Mesendoderm (in vitro differentiated cells): ENCODE measurements at regions not wholly inside any gene's neighbourhood (a gene's known extent, or its start where the extent isn't known, plus 50 kb on each side); places are given as distances from the start of the nearest gene placed in this dataset.
"Not testable (repeated sequence)": the region's sequence is repeated elsewhere in the genome, so short reads cannot be mapped to it uniquely, and the experiment has no call there.

Experiments
- DNase-seq: peaks from one replicate; pipeline ENCODE4 v3.0.0; 2013
- H2AK5ac ChIP-seq: 2 replicates; pipeline ENCODE4 v1.6.1; 2013; ENCODE audit warnings: low read length, inconsistent platforms
- H2BK120ac ChIP-seq: 2 replicates; pipeline ENCODE4 v1.6.1; 2013; ENCODE audit warnings: low read depth, mild to moderate bottlenecking, low read length, moderate library complexity, mixed read lengths
- H2BK15ac ChIP-seq: replicated peaks from 2 replicates; pipeline ENCODE4 v1.6.1; 2013; ENCODE audit warnings: low read depth, mild to moderate bottlenecking, moderate library complexity
- H2BK5ac ChIP-seq: 2 replicates; pipeline ENCODE4 v1.6.1; 2013; ENCODE audit warnings: low read length, inconsistent platforms
- H3K18ac ChIP-seq: 2 replicates; pipeline ENCODE4 v1.6.1; 2013; ENCODE audit warnings: mild to moderate bottlenecking, low read length, mixed read lengths
- H3K23ac ChIP-seq: one replicate; pipeline ENCODE4 v1.6.1; 2013; ENCODE audit warnings: low read length
- H3K27ac ChIP-seq: 2 replicates; pipeline ENCODE4 v1.5.1; 2013; ENCODE audit warnings: low read depth, mild to moderate bottlenecking, inconsistent platforms, low read length, moderate library complexity
- H3K27me3 ChIP-seq: 2 replicates; pipeline ENCODE4 v1.6.1; 2013; ENCODE audit warnings: low read length, control low read depth, mild to moderate bottlenecking, inconsistent platforms; ENCODE audit not compliant: insufficient read depth, poor library complexity
- H3K36me3 ChIP-seq: 2 replicates; pipeline ENCODE4 v1.6.1; 2013; ENCODE audit warnings: low read length, inconsistent platforms; ENCODE audit not compliant: control insufficient read depth, insufficient read depth
- H3K4ac ChIP-seq: one replicate; pipeline ENCODE4 v1.6.1; 2013; ENCODE audit warnings: low read depth, mild to moderate bottlenecking, low read length, moderate library complexity
- H3K4me1 ChIP-seq: 2 replicates; pipeline ENCODE4 v1.6.1; 2013; ENCODE audit warnings: low read depth, low read length, inconsistent platforms; ENCODE audit not compliant: control insufficient read depth
- H3K4me2 ChIP-seq: 2 replicates; pipeline ENCODE4 v1.6.1; 2013; ENCODE audit warnings: low read length
- H3K4me3 ChIP-seq: 2 replicates; pipeline ENCODE4 v1.5.1; 2013; ENCODE audit warnings: mild to moderate bottlenecking, low read length
- H3K56ac ChIP-seq: one replicate; pipeline ENCODE4 v1.6.1; 2013; ENCODE audit warnings: low read length
- H3K79me1 ChIP-seq: 2 replicates; pipeline ENCODE4 v1.6.1; 2013; ENCODE audit warnings: low read length, inconsistent platforms
- H3K79me2 ChIP-seq: 2 replicates; pipeline ENCODE4 v1.6.1; 2013; ENCODE audit warnings: mild to moderate bottlenecking, low read length; ENCODE audit not compliant: control insufficient read depth, insufficient read depth
- H3K9ac ChIP-seq: 2 replicates; pipeline ENCODE4 v1.6.1; 2013; ENCODE audit warnings: low read length, inconsistent platforms
- H4K5ac ChIP-seq: one replicate; pipeline ENCODE4 v1.6.1; 2013; ENCODE audit warnings: low read length
- H4K8ac ChIP-seq: one replicate; pipeline ENCODE4 v1.6.1; 2013; ENCODE audit warnings: low read depth, mild to moderate bottlenecking, control low read depth, low read length, moderate library complexity
- WGBS: extraction: QIAGEN DNeasy Blood & Tissue Kit; methylation state at CpG from one replicate; pipeline ENCODE4 v1.1.7; 2013; ENCODE audit warnings: low lambda C conversion rate, missing lambda C conversion rate; ENCODE audit not compliant: insufficient coverage; ENCODE audit errors: extremely low coverage; 5-methylcytosine and 5-hydroxymethylcytosine counted together

- not testable (repeated sequence) for H2BK15ac ChIP-seq, H3K23ac ChIP-seq, H3K4me1 ChIP-seq, H3K79me2 ChIP-seq, H3K56ac ChIP-seq, H4K8ac ChIP-seq, H4K5ac ChIP-seq, H2BK120ac ChIP-seq, H3K79me1 ChIP-seq, H3K4ac ChIP-seq, H3K27me3 ChIP-seq, H3K27ac ChIP-seq, H3K36me3 ChIP-seq, H3K4me2 ChIP-seq, H2BK5ac ChIP-seq, H3K4me3 ChIP-seq, H3K18ac ChIP-seq, H2AK5ac ChIP-seq, DNase-seq, H3K9ac ChIP-seq
- WGBS: no CpG with 5 or more reads among the region's 9 CpGs
Observed at GRCh38 chr10:93127642-93128215, 54.0 kb downstream of the CYP26A1 start.

- Histone ChIP-seq H4K8ac (no peak overlapping the region), H3K27ac (no peak overlapping the region), H3K23ac (no peak overlapping the region), H3K4me3 (no peak overlapping the region), H3K18ac (peak overlapping the region; percentile 85), H2AK5ac (no peak overlapping the region), H4K5ac (no peak overlapping the region), H3K4ac (no peak overlapping the region), H3K4me2 (no peak overlapping the region), H3K9ac (no peak overlapping the region), H3K79me2 (no peaks in the 10 kb centered on the region), H2BK5ac (no peak overlapping the region), H3K4me1 (peaks cover 3% of the 10 kb centered on the region), H3K27me3 (no peaks in the 10 kb centered on the region), H3K36me3 (no peaks in the 10 kb centered on the region), H3K56ac (peak overlapping the region; percentile 31), H3K79me1 (no peaks in the 10 kb centered on the region), H2BK15ac (peak overlapping the region; percentile 76), H2BK120ac (peak overlapping the region; percentile 88)
- no CpG with 5 or more reads among the region's 6 CpGs for WGBS
- DNase-seq: peak; percentile 23
Observed at GRCh38 chr10:93131986-93132385, 58.3 kb downstream of the CYP26A1 start.

GRCh38 chr10:93138113-93138870 lies 64.6 kb downstream of the CYP26A1 start:
- Histone ChIP-seq H3K27me3 (no peaks in the 10 kb centered on the region), H3K56ac (no peak overlapping the region), H4K8ac (no peak overlapping the region), H2BK15ac (no peak overlapping the region), H4K5ac (no peak overlapping the region), H3K18ac (no peak overlapping the region), H3K79me1 (no peaks in the 10 kb centered on the region), H2BK5ac (no peak overlapping the region), H3K4me2 (no peak overlapping the region), H3K9ac (no peak overlapping the region), H3K4ac (no peak overlapping the region), H3K4me1 (no peaks in the 10 kb centered on the region), H2BK120ac (no peak overlapping the region), H3K79me2 (no peaks in the 10 kb centered on the region), H2AK5ac (no peak overlapping the region), H3K23ac (no peak overlapping the region), H3K36me3 (no peaks in the 10 kb centered on the region), H3K27ac (no peak overlapping the region), H3K4me3 (no peak overlapping the region)
- no CpG with 5 or more reads among the region's 11 CpGs for WGBS
- DNase-seq: no peak

- H2AK5ac ChIP-seq: no peak overlapping the region
- H3K23ac ChIP-seq: no peak overlapping the region
- WGBS: no CpG with 5 or more reads among the region's 5 CpGs
- no peak overlapping the region for H3K4me2 ChIP-seq
- H3K9ac ChIP-seq: no peak overlapping the region
- H3K18ac ChIP-seq: no peak overlapping the region
- H3K4ac ChIP-seq: no peak overlapping the region
- no peak overlapping the region for H4K8ac ChIP-seq
- no peak overlapping the region for H2BK120ac ChIP-seq
- no peaks in the 10 kb centered on the region for H3K4me1 ChIP-seq
- H3K56ac ChIP-seq: no peak overlapping the region
- no peaks in the 10 kb centered on the region for H3K27me3 ChIP-seq
- no peak overlapping the region for H3K27ac ChIP-seq
- H2BK15ac ChIP-seq: no peak overlapping the region
- H4K5ac ChIP-seq: no peak overlapping the region
- H3K79me2 ChIP-seq: no peaks in the 10 kb centered on the region
- H3K79me1 ChIP-seq: no peaks in the 10 kb centered on the region
- no peak overlapping the region for H3K4me3 ChIP-seq
- no peak overlapping the region for H2BK5ac ChIP-seq
- H3K36me3 ChIP-seq: no peaks in the 10 kb centered on the region
- DNase-seq: no peak
Observed at GRCh38 chr10:93139059-93139655, 65.5 kb downstream of the CYP26A1 start.

- H3K36me3 ChIP-seq: no peaks in the 10 kb centered on the region
- H3K27ac ChIP-seq: no peak overlapping the region
- H3K9ac ChIP-seq: no peak overlapping the region
- peak overlapping the region; percentile 27 for H2AK5ac ChIP-seq
- no peak overlapping the region for H4K5ac ChIP-seq
- H3K4ac ChIP-seq: no peak overlapping the region
- H3K23ac ChIP-seq: no peak overlapping the region
- no peaks in the 10 kb centered on the region for H3K79me1 ChIP-seq
- no peak overlapping the region for H4K8ac ChIP-seq
- no peak overlapping the region for H2BK5ac ChIP-seq
- H3K18ac ChIP-seq: no peak overlapping the region
- no CpG with 5 or more reads among the region's 3 CpGs for WGBS
- no peaks in the 10 kb centered on the region for H3K79me2 ChIP-seq
- peak; percentile 10 for DNase-seq
- H3K56ac ChIP-seq: no peak overlapping the region
- no peak overlapping the region for H2BK120ac ChIP-seq
- H3K4me1 ChIP-seq: no peaks in the 10 kb centered on the region
- no peak overlapping the region for H2BK15ac ChIP-seq
- no peak overlapping the region for H3K4me2 ChIP-seq
- no peaks in the 10 kb centered on the region for H3K27me3 ChIP-seq
- no peak overlapping the region for H3K4me3 ChIP-seq
Observed at GRCh38 chr10:93142534-93142933, 68.8 kb downstream of the CYP26A1 start.
